NCI-H146 treated with DMSO at 0.1 percent for 48 hours (cell line): ENCODE measurements at regions not wholly inside any gene's neighbourhood (a gene's known extent, or its start where the extent isn't known, plus 50 kb on each side); places are given as distances from the start of the nearest gene placed in this dataset.

Source experiments
- DNase-seq: peaks from one replicate; lab custom pipeline; 2025; ENCODE audit not compliant: unreplicated experiment; lab: John Stamatoyannopoulos, UW

DNA sequence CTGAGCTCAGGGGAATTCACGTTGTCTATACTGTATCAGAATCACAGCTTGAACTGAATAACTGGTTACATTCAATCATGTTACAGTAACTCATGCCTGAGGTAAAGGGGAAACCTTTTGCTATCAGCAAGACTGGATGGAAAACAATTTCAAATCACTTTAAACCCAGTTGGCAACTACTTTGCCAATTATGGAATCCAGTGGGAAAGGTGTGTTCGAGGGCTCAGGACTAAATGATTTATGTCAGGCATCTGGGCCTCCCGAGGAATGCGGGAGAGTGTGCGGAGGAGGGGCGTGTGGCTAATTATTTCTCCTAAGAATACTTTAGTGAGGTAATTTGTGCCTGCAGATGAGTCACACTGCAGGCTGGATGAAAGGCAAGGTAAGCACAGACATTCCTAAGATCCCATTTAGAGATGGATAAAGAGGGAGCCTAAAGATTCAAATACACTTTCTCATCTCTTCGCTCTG, 100.1 kb downstream of the HRH4 start:
- DNase-seq = no peak

DNA sequence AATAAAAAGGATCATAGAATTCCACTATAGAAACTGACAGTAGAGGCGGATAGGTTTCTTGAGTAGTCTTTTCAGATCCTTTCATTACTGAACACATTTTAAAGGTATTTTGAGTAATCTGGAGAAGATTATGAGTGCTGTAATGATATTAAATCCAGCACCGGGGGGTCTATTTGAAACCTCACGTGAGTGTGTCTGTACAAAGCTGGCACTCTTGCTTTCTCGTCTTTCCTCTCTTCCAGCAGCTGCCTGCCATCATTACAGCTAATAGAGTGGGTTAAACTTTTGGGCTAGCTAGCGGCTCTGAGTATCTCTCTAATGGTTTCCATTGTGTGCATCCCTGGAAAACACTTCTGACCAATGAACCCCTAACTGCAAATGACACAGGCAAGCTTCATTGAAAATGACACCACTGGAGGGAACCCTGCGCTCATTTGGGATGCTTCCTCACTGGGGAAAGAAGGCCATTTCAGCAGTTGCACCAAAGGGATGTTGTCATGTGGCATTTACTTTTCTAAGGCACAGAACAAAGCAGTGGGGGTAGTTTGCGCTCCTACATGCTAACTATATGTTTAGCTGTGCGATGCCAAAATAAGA, 101.0 kb downstream of the HRH4 start:
- no peak for DNase-seq

DNA sequence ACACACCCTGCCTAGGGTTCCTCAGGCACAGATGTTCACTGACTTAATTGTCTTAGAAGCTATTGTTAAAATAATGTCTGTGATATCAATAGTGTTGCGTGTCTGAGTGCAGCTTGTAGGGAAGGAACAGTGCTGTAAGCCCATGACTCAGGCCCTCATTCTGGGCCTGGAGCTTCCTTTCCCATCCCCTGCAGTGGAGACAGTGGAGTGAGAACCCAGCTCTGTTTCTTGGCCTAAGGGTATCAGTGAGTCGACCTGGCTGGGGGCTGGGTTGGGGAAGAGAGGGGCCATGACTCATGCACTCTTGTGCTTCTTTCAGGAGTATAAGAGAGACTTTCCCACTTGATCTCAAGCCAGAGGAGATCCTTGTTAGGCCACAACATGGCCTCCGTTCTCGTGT, 106.8 kb downstream of the HRH4 start:
- DNase-seq = no peak

DNA sequence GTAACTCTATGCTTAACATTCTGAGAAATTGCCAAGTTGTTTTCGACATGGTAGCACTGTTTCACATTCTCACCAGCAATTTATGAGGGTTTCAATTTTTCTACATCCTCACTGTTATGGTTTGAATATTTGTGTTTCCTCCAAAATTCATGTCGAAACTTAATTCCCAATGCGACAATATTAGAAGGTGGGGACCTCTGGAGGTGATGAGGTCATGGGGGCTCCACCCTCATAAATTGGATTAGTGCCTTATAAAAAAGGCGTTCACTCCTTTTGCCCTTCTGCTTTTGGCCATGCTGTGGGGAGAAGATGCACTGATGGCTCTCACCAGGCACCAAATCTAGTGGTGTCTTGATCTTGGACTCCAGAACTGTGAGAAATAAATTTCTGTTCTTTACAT, 110.3 kb downstream of the HRH4 start:
- no peak for DNase-seq

DNA sequence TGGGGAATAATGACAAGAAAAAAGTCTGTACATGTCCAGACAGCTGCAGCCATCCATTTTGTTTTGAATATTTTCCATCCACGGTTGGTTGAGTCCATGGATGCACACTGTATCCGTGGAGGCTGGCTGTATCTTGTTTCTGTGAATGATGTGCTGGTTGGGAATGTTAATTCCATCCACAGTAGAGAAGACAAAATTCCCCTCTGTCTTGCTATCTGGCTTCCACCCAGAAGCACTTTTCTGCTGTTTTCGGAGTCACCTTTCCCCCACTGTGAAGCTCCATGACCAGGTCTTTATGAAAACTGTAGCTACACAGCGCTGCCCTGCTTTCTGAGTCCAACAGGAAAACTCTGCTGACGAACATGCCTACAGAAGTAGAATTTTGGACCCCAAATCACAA, 122.3 kb downstream of the HRH4 start:
- DNase-seq = no peak

DNA sequence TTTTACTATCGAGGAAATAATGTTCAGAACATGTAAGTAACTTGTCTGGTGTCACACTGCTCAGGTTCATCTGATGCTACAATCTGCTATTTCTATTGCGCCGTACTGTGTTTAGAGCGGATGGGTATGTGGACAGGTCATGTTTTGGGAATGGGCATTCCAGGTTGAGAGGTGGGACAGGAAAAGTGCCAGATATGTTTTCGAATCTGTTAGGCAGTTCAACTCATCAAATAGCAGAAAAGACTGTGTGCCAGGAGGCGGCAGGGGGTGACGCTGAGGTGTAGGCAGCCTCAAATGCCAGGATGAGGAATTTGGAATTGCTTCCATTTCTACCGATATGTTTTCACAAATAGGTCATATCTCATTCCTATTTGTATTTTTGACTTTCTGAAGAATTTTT, 123.8 kb downstream of the HRH4 start:
- no peak for DNase-seq

DNA sequence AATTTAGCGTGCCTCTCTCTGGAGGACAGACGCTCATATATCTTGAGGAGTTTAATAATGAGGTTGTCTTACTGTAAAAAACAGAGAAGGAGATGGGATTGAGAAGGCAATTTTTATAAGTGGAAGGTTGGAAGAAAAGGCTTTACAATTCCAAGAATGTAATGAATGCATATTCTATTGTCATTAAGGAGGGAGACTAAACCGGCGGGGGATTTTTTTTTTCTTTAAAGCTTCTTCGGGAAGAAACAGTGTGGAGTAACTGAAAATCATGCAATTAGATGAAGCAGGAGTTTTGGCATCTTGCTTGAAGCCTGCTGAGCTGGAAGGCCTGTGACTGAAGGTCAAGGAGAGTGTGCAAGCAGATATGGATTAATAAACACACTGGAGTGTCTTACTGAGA, 124.4 kb downstream of the HRH4 start:
- no peak for DNase-seq

DNA sequence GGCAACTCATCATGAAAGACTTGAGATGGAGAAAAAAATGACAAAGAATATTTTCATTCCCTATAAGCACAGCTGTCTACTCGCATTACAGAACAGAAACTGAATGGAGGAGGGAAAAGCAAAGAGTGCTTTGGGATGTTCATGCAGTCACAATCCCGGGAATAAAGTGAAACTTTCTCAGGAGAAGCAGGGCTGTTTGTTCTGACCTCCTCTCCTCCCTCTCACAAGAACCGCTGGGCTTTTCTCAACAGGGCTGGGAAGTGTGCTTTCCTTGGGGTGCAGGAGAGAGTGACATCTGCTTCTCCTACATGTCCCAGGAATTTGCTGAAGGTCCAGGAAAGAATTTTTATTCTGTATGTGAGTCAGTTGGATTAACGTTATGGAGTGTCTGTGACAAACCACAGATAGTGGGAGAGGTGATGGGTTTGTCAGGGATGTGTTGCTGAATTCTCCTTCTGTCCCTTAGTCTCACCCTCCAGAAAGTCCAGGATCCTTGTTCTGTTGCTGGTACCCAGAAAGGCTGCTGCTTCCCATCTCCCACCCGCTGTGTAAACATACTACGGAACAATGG, 125.6 kb downstream of the HRH4 start:
- DNase-seq = no peak

DNA sequence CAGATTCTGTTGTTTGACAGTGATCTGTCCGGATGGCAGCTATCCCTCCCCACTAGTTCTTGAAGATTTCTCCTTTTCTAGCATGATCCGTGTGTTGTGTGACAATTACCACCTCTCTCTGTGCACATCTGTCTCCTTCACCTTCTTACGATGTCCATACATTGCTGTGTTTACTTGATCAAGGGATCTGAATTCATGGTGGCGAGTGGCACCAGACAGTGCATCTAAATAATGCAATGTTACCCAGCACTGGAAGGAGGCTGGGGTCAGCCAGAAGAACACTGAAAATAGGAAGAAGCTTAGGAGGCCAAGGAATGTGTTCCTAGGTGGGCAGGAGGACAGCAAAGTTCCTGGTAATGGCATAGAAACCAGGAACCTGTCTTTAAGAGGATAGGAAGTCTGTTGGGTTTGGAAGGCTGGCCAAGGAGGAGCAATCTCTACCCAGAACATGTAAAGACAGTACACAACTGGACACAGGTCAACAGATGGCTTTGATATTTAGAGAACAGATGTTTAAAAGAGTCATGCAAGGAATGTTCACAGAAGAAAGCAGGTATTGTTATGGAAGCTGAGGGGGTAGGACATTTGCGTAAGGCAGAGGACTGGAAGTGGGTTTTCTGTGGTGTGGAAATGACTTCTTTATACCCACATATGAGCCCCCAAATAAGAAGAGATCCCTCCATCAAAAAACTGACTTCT, 126.4 kb downstream of the HRH4 start:
- DNase-seq = no peak

DNA sequence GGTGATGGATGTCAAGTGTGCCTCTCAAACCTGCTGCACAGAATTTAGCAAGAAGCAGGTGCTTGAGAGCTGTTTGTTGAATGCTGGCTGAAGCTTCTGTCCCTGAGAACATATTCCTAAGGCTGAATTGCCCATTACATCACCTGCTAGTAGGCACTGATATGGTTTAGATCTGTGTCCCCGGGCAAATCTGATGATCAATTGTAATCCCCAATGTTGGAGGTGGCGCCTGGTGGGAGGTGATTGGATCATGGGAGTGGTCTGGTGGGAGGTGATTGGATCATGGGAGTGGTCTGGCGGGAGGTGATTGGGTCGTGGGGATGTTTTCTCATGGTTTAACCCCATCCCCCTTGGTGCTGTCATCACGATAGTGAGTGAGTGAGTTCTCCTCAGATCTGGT, 128.0 kb downstream of the HRH4 start:
- no peak for DNase-seq

DNA sequence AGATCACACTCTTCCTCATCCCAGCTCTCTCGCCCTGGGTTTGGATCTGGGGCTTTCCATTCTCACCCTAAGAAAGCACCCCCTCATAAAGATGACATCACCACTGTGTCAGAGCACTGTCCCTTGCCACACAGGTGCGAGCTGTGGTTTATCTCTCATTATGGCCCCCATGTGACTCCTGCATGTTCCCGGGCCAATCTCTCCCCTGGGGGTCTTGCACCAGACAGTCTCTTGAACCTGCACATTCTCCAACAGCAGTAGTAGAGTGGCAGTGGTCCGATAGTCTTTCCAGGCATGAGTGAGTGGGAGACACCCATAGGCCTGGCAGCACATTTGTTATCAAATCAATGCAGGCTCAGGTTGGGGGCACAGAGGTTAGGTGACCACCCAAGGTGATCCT, 130.5 kb downstream of the HRH4 start:
- no peak for DNase-seq

DNA sequence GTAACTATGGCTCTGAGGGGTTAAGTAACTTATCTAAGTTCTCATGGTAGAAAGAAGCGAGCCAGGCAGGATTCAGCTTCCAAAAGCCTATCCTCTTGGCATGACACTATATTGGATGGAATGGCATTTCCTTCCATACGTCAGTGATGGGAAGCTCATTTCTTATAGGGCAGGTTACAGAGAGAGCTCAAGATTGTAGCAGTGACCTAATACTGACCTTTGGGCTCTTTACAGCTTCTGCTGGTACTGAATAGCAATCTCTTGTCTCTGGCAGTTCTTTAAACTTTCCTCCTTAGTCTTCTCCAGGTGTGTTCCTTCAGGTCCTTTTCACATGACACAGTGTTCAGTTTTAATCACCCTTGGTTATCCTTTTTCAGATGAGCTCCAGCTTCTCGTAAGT, 133.0 kb downstream of the HRH4 start:
- no peak for DNase-seq

DNA sequence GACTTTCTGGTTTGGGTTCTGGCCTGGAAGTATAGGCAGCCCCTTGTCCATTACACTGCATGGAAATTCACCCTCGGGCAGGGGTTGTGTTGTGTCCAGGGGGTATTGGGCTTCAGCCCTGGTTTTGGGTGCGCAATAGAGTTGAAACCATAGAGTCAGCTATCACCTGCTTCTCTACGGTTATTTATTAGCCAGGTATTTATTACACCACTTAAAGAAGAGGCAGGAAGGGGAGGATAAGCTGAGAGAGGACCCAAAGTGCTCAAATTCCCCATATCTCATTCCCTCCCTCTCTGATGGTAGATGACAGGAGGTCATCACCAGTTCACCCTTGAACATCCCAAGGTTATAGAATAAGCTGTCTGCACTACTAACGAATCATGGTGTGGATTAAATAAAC, 133.4 kb downstream of the HRH4 start:
- no peak for DNase-seq

DNA sequence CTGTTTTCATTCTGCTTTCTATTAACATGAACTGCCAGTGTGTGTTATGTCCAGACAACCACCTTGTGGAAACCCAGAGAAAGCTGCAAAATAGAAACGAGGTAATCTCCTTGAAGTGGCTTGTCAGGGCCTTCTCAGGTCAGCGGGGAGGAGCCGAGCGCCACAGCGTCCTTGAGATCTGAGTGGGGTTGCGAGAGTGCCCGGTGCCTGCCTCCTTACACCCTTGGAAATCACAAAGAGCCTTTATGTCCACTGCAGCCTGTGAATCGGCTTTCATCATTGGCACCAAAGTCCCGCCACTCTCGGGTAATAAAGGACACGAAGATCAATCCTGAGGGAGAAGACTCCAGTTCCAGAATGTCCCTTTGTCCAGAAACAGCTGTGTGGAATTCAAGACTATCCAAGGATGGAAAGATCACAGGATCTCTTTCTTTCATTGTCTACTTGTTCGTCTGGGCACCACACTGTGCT, 135.2 kb downstream of the HRH4 start:
- DNase-seq = no peak

DNA sequence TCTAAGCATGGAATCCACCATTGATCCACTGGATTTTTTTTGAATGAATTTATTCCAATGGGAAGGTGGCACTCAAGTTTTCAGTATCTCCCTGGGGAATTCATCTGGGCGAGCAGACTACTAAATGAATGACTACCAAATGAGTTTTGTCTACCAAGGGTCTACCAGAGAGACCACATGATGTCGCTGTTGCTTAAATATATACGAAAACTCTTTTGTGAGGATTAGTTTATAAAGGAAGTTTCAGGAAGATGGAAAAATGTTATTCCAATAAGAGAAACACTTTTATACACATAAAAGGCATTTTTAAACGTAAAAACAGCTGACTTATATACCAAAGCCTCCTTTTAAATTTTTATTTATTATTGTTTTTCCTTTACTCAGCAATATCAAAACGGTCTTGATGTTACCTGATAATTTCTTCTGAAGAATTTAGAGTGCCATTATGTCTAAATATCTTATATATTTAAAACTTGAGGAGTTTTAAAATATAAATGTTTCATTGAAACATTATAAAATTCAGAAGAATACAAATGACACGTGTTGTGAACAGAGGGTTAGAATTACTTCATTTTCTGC, 139.7 kb downstream of the HRH4 start:
- DNase-seq = peak; percentile 16

DNA sequence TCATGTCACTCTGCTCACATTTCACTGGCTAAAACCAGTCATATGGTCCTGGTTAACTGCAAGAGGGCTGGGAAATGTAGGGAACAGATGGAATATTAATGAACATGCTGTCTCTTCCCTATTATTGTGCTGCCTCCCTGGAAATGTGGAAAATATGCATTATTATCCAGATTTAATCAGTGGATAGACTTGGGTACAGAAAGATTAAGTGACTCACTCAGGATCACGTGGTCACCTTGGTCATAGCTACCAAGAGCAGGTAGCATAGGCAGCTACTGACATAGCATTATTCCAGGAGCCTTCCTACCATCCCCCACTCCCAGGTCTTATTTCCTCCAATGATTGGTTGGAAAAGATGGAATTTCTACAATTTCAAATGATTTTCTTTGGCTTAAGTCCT, 141.1 kb downstream of the HRH4 start:
- DNase-seq = no peak

DNA sequence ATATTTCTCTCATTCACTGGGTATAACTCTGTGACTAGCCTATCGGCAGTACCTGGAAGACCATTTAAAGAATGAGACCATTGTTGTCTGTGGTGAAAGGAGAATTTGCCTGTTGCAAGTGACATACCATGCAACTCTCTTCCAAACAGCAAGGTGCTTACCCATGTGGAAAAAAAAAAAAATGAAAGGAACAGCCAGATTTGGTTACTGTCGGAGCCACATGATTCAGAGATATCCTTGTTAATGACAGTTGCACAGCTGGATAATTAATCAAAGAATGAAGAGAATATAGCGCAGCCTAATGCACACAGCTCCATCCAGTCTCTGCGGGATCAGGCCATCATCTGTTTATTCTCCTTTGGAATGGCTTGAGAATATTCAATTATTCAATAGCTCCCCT, 141.8 kb downstream of the HRH4 start:
- no peak for DNase-seq

DNA sequence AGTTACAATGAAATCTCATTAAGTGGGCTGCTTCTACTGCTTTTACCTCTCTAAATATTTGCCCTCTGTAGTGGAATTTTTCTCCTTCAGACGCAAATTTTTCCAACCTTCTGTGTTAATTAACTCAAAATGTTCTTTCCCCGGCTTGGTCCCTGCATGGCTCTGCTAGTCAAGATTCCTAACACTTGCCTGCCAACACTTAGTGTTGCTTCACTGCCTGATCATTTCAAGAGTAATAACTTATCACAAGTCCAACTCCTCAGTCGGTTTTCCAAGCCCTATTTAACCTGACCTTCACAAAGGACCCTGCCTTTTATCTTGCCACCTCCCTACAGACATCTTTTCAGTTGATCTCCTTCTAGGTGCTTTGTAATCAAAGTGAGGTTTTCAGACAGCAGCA, 142.7 kb downstream of the HRH4 start:
- no peak for DNase-seq

DNA sequence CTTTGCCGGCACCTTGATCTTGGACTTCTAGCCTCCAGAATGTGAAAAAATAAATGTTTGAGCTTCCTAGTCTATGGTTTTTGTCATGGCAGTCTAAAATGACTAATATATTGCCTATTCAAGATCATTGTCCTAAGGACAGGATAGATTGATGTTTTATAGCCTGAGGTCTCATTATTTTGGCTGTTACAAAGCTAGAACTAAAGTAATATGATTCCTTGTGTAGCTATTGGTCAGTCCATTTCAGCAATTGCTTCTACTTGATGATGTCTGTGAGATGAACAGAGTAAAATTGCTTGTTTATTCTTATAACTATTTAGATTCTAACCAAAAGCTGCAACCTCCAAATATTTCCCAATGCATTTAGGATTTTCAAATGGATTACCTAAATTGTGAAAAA, 145.0 kb downstream of the HRH4 start:
- DNase-seq = no peak

DNA sequence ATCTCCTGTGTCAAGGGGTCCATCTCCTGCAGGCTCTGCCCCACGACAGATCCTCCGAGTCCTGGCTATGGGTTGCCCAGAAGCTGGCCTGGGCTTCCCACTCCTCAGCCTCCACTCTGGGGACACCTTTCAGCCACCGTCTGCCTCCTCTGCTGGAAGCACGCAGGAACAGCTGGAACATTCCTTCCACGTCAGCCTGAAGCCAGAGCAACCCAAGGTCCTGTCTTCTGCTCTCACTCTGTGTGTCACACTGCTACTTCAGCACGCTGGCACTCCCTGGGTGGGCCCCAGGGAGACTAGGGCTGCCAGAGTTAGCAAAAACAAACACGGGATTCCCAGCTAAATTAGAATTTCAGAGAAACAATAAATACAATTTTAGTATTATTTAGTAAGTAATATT, 148.8 kb downstream of the HRH4 start:
- DNase-seq = no peak

DNA sequence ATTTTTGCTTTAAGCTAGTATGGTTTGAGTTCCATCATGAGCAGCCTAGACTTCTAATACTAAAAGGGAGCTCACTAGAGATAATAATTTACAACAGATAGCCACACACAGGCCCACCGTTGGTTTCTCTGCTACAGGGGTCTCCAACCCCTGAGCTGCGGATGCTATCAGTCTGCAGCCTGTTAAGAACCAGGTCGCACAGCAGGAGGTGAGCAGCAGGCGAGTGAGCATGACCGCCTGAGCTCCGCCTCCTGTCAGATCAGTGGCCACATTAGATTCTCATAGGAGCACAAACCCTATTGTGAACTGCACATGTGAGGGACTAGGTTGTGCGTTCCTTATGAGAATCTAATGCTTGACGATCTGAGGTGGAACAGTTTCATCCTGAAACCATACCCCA, 150.6 kb downstream of the HRH4 start:
- no peak for DNase-seq

DNA sequence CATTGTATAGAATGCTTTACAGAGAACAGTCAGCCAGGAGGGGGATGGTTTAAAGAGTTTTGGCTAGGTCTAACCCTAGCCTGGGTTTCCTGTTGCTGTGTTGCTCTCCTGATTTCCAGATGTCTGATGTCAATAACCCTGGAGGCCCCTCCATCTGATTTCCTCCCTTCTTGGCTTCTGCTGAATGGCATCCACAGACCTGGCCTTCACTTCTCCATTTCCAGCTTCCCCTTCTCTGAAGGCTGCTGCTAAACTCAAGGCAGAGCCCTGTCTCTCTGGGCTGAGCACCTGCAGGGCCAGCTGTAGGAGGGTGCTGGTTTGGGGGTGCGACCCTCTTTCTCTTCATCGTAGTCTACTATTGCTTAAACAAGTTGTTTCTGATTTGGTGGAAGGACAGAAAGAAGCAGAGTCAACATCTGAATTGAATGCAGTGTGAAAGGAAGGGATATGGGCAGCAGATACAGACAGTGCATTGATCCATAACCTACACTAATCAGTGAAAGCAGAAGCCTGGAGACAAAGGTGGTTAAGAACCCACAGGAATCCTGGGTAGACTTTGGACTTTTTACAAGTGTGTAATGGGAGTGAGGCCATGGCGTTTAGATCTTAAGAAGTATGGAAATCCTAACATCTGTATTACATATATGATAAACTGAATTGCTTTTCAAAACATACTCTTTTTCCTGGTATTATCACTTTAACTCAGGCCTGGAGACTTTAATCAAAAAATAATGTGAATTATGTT, 153.6 kb downstream of the HRH4 start:
- DNase-seq = no peak
